ENCODE measurements at regions not wholly inside any gene's neighbourhood (a gene's known extent, or its start where the extent isn't known, plus 50 kb on each side); places are given as distances from the start of the nearest gene placed in this dataset.

GRCh38 chr6:71114544-71114943 lies 157.7 kb upstream of the B3GAT2 start:
- Histone ChIP-seq H3K79me1 (ENCODE audit: low read depth, low read length) (no peaks in the 10 kb centered on the region), H3K56ac (replicated peaks; ENCODE audit: insufficient read length, low read depth, low read length) (no peak overlapping the region), H3K9me3 (ENCODE audit: insufficient read depth in 2 of 2, low read depth in 1 of 2, low read length in 1 of 2) (no peaks in the 10 kb centered on the region), H3K14ac (ENCODE audit: insufficient read length) (no peak overlapping the region), H4K20me1 (replicated peaks in 1 of 2; ENCODE audit: control insufficient read depth in 1 of 2, insufficient read depth in 2 of 2, low read length in 2 of 2) (no peaks in the 10 kb centered on the region), H3K27ac (ENCODE audit: low read depth, low read length) (no peak overlapping the region), H4K91ac (replicated peaks; ENCODE audit: insufficient read length, low read length) (no peak overlapping the region), H3K4ac (replicated peaks; ENCODE audit: insufficient read length, low read depth, low read length) (no peak overlapping the region), H4K5ac (ENCODE audit: insufficient read length, low read depth, low read length) (no peak overlapping the region), H3K36me3 (ENCODE audit: control insufficient read depth in 2 of 4, insufficient read depth in 4 of 4, low read length in 3 of 4) (no peaks in the 10 kb centered on the region), H3K4me1 (replicated peaks in 1 of 4; ENCODE audit: control insufficient read depth in 3 of 4, insufficient read depth in 4 of 4, low read length in 3 of 4) (no peaks in the 10 kb centered on the region), H2BK20ac (ENCODE audit: low read length) (no peak overlapping the region), H4K8ac (ENCODE audit: extremely low read depth, insufficient read depth, low read length) (no peak overlapping the region), H2BK15ac (ENCODE audit: low read length) (no peak overlapping the region), H3K4me3 (ENCODE audit: extremely low read depth in 1 of 4, insufficient read depth in 2 of 4, low read depth in 3 of 4, low read length in 4 of 4) (no peak overlapping the region), H3K23ac (ENCODE audit: insufficient read length) (no peak overlapping the region), H2AK5ac (ENCODE audit: low read depth, low read length) (no peak overlapping the region), H2BK12ac (ENCODE audit: low read depth, low read length) (no peak overlapping the region), H3K27me3 (replicated peaks in 1 of 4; ENCODE audit: control insufficient read depth in 3 of 4, extremely low read depth in 1 of 4, insufficient read depth in 3 of 4, low read length in 3 of 4) (no peaks in the 10 kb centered on the region), H2AFZ (ENCODE audit: low read length) (no peak overlapping the region), H3K4me2 (ENCODE audit: insufficient read depth in 1 of 2, low read depth in 2 of 2, low read length in 2 of 2) (no peak overlapping the region), H2BK120ac (replicated peaks; ENCODE audit: low read depth, low read length) (no peak overlapping the region), H3K23me2 (ENCODE audit: low read depth, low read length) (no peaks in the 10 kb centered on the region), H3K9ac (replicated peaks in 1 of 4; ENCODE audit: extremely low read depth in 1 of 4, low read depth in 3 of 4, low read length in 3 of 4) (no peak overlapping the region), H2BK5ac (ENCODE audit: low read depth, low read length) (no peak overlapping the region), H3K79me2 (ENCODE audit: control insufficient read depth in 1 of 2, insufficient read depth in 2 of 2, low read length in 2 of 2) (no peaks in the 10 kb centered on the region), H3K18ac (ENCODE audit: extremely low read depth, low read length) (no peak overlapping the region)
- ChIA-PET POLR2A (ENCODE audit: partially characterized antibody) (no interaction called here), CTCF (ENCODE audit: partially characterized antibody) (no interaction called here)
- WGBS, 2 experiments (ENCODE audit: extremely low coverage in 1 of 2, insufficient coverage in 1 of 2, insufficient read length in 1 of 2, insufficient replicate concordance in 2 of 2, low coverage in 1 of 2, low lambda C conversion rate in 2 of 2, missing lambda C conversion rate in 1 of 2): 80% methylated on average over 4 of the region's 4 CpGs; no CpG with 5 or more reads in 1 of the 2 experiments
- no peak for FAIRE-seq
- DNase-seq (ENCODE audit: low read depth in 1 of 2, low spot score in 2 of 2): no peak
- TF ChIP-seq RBBP5 (IDR thresholded peaks at IDR 0.05; ENCODE audit: borderline replicate concordance, low read depth, low read length) (no peak), E2F6 (IDR thresholded peaks at IDR 0.05) (no peak), SIRT6 (IDR thresholded peaks at IDR 0.05; ENCODE audit: low read length) (no peak), SP2 (IDR thresholded peaks at IDR 0.05; ENCODE audit: low read length) (no peak), SUZ12 (IDR thresholded peaks at IDR 0.05; ENCODE audit: low read length) (no peak)
